ENCODE measurements at regions not wholly inside any gene's neighbourhood (a gene's known extent, or its start where the extent isn't known, plus 50 kb on each side); places are given as distances from the start of the nearest gene placed in this dataset.

GRCh38 chr2:226656367-226656766 lies 143.3 kb downstream of the IRS1 start:
- H3K4me3 Mint-ChIP-seq = no peak overlapping the region

GRCh38 chr2:226655871-226656270 lies 143.7 kb downstream of the IRS1 start:
- CTCF ChIA-PET = no interaction called here
- Mint-ChIP-seq H3K27me3 (peaks cover 1% of the 10 kb centered on the region), H3K4me3 (no peak overlapping the region), H3K9me3 (no peaks in the 10 kb centered on the region), H3K27ac (no peak overlapping the region), H3K36me3 (ENCODE audit: low read depth) (no peaks in the 10 kb centered on the region), H3K4me1 (ENCODE audit: low read depth) (peaks cover 13% of the 10 kb centered on the region)
- TF ChIP-seq CTCF (IDR thresholded peaks at IDR 0.05) = no peak
- ATAC-seq (no peak), DNase-seq (no peak)
- POLR2A ChIA-PET = no interaction called here
- intact Hi-C loops (cut with micrococcal nuclease) = no loop called here

More at GRCh38 chr2:226656367-226656766, 143.3 kb downstream of the IRS1 start:
- Mint-ChIP-seq H3K9me3 (no peaks in the 10 kb centered on the region), H3K4me1 (ENCODE audit: low read depth) (peaks cover 13% of the 10 kb centered on the region), H3K36me3 (ENCODE audit: low read depth) (no peaks in the 10 kb centered on the region), H3K27ac (no peak overlapping the region), H3K27me3 (peaks cover 1% of the 10 kb centered on the region)
- ChIA-PET POLR2A (no interaction called here), CTCF (no interaction called here)
- intact Hi-C loops (cut with micrococcal nuclease) = no loop called here
- no peak for TF ChIP-seq CTCF (IDR thresholded peaks at IDR 0.05)
- ATAC-seq (no peak), DNase-seq (no peak)

GRCh38 chr2:226652983-226653765 lies 146.4 kb downstream of the IRS1 start:
- no peak for TF ChIP-seq CTCF (IDR thresholded peaks at IDR 0.05)
- ATAC-seq (no peak), DNase-seq (no peak)
- CTCF ChIA-PET = interaction anchor here (1.0 to 1.1 kb wide), 2 partner anchors 146 to 147 kb away, joined by 3 read pairs; no protein-coding TSS in a partner anchor
- Mint-ChIP-seq H3K27ac (no peak overlapping the region), H3K36me3 (ENCODE audit: low read depth) (peaks cover 13% of the 10 kb centered on the region), H3K4me1 (ENCODE audit: low read depth) (peaks cover 24% of the 10 kb centered on the region), H3K27me3 (peaks cover 1% of the 10 kb centered on the region), H3K4me3 (no peak overlapping the region), H3K9me3 (peaks cover 14% of the 10 kb centered on the region)
- intact Hi-C loops (cut with micrococcal nuclease) = no loop called here
- POLR2A ChIA-PET = interaction anchor here (1.3 kb wide), 1 partner anchor 26 kb away, joined by 3 read pairs; no protein-coding TSS in a partner anchor

GRCh38 chr2:226652369-226652768 lies 147.3 kb downstream of the IRS1 start:
- H3K4me3 Mint-ChIP-seq = no peak overlapping the region
- peaks cover 1% of the 10 kb centered on the region for H3K27me3 Mint-ChIP-seq
- H3K4me1 Mint-ChIP-seq (ENCODE audit: low read depth) = peaks cover 24% of the 10 kb centered on the region
- peaks cover 13% of the 10 kb centered on the region for H3K36me3 Mint-ChIP-seq (ENCODE audit: low read depth)
- peaks cover 14% of the 10 kb centered on the region for H3K9me3 Mint-ChIP-seq
- DNase-seq = no peak
- no peak overlapping the region for H3K27ac Mint-ChIP-seq
- intact Hi-C loops (cut with micrococcal nuclease) = no loop called here
- CTCF ChIA-PET = interaction anchor here (1.0 to 2.3 kb wide), 3 partner anchors 146 to 150 kb away, joined by 3 to 6 read pairs (median 3); no protein-coding TSS in a partner anchor
- peak; percentile 54 for ATAC-seq
- POLR2A ChIA-PET = interaction anchor here (1.3 kb wide), 1 partner anchor 27 kb away, joined by 3 read pairs; no protein-coding TSS in a partner anchor
- no peak for TF ChIP-seq CTCF (IDR thresholded peaks at IDR 0.05)
